NT2/D1 (cell line): ENCODE measurements at regions not wholly inside any gene's neighbourhood (a gene's known extent, or its start where the extent isn't known, plus 50 kb on each side); places are given as distances from the start of the nearest gene placed in this dataset.

Experiments used
- SUZ12 ChIP-seq: IDR thresholded peaks from 2 replicates; pipeline ENCODE4 v1.6.1; 2011; ENCODE audit not compliant: insufficient read length, insufficient read depth; ENCODE audit errors: extremely low read depth
- YY1 ChIP-seq: IDR thresholded peaks from 2 replicates; pipeline ENCODE4 v1.6.1; 2011; ENCODE audit not compliant: insufficient read length, insufficient read depth
- ZNF274 ChIP-seq: IDR thresholded peaks from 2 replicates; pipeline ENCODE4 v1.6.1; 2011; ENCODE audit warnings: mild to moderate bottlenecking, low read depth, low read length

- TF ChIP-seq YY1: no peak
- TF ChIP-seq ZNF274: no peak
- no peak for TF ChIP-seq SUZ12
These were observed 73.7 kb upstream of the DPP10 start for GRCh38 chr2:114368705-114369104.
